ENCODE measurements at regions not wholly inside any gene's neighbourhood (a gene's known extent, or its start where the extent isn't known, plus 50 kb on each side); places are given as distances from the start of the nearest gene placed in this dataset.

GRCh38 chr12:24198936-24199671 lies 249.6 kb upstream of the SOX5 start:
- no peak for DNase-seq

DNA sequence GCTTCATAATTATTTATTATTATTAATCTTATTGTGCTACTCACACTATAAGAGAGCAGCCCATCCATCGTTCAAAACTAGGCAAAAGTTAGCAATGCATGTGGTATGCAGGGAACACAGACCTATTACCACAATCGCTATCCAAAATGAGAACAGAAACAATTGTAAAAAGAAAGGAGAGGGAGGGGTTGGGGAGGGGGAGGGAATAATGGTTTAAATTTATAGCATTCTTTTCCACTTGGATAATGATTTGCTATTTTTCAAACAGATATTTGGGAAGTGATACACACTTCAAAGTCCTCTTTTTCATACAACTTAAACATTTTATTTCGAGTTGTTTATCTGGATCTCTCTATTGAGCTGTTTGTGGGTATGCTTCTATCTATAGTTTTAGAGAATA lies 248.6 kb upstream of the SOX5 start:
- no peak for DNase-seq

GRCh38 chr12:24197532-24197931 lies 248.1 kb upstream of the SOX5 start:
- DNase-seq = no peak

DNA sequence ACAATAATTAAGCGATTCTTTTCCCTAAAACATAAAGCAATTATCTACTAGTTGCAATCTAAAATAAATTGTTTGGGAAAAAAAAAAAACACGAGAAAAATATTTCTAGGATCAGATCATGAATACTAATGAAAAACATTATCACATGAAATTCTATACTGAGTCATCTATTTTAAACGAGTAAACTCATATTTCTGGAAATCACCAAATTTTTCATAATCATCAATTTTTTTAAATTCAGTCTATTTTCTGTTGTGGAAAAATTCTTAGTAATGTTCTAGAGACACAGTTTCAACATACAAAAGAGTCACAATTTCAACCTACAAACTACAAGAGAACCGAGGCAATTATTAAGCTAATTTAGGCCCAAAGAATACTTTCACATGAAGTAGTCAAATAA lies 245.6 kb upstream of the SOX5 start:
- DNase-seq = no peak

DNA sequence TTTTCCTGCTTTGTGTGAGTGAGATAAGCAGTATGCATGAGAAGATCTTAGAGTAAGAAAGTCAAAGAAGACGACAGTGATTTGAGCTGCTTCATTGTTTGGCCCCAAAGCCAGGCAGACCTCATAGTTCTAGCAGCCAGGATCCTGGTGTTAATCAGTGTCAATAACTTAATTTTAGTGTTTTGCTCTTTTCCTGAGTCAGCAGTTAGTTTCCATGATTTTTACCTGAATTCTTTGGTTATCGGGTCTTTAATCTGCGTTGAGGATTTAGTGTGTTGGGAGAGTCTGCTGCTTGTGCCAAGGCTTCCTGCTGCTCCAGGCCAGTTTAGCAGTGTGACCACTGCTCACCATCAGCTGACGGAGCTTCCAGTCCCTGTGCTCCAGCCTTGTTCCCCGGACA lies 241.6 kb upstream of the SOX5 start:
- DNase-seq = no peak

DNA sequence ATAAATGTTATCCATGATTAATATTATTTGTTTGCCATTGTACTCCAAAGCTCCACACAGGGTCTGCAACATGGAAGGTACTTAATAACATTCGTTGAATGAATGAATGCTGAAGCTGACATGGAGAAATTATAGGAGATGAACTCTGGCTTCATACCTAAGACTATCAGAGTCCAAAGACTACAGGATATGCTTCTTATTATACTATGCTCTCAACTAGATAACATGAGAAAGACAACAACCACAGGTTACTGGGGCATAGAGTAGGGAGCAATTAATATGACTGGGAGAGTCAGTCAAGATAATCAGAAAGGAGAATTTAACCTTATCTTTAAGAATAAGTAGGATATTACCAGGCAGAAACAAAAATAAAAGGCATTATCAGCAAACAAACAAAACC lies 236.3 kb upstream of the SOX5 start:
- no peak for DNase-seq

DNA sequence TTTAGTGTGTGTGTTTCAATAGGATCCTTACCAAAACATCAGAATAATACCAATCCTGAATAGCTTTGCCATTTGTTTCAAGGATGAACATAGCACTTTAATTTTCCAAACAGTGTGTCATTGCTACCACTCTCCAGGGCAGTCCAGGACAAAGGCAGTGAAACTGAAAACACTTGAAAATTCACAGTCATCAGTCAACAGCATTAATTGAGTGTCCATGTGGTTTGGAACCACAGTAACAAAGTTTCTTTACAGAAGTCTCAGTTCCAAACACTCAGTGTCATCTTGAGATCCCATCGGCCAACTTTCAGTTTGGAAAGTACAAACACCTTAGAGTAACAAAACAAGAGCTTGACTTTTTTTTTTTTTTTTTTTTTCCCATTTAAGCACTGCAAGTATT lies 228.4 kb upstream of the SOX5 start:
- DNase-seq = no peak

GRCh38 chr12:24175929-24176328 lies 226.5 kb upstream of the SOX5 start:
- DNase-seq = no peak

- no peak for DNase-seq
Observed at GRCh38 chr12:24175284-24175683, 225.8 kb upstream of the SOX5 start.

DNA sequence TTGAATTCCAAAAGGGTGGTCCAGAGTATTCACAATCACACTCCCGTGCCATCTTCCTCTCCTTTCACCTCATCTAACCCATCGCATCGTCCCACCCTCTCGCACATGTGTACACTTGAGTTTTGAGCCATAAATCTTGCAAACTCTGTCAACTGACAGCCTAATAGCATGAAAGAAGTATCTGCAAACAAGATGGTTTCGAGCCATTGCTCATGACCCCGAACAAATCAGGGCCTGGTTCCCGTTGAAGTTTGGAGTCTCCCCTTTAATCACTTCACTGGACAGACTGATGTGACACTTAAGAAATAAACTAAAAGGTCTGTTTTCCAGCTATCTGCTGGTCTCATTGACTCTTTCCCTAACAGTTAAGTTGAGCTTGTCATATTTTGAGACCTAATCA lies 223.6 kb upstream of the SOX5 start:
- DNase-seq = no peak

DNA sequence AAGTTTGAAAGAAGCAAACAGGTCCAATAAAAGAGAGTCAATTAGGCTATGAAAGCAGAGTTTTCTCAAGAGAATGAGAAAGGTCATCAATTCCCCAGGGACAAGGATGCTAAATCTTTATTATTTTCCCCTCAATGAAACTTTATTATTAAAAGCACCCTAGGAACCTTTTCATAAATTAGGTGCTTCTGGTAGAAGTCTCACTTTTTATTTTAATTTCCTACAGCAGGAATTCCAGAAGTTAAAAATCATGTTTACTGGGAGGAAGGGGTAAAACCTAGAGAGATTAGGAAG lies 223.2 kb upstream of the SOX5 start:
- no peak for DNase-seq

DNA sequence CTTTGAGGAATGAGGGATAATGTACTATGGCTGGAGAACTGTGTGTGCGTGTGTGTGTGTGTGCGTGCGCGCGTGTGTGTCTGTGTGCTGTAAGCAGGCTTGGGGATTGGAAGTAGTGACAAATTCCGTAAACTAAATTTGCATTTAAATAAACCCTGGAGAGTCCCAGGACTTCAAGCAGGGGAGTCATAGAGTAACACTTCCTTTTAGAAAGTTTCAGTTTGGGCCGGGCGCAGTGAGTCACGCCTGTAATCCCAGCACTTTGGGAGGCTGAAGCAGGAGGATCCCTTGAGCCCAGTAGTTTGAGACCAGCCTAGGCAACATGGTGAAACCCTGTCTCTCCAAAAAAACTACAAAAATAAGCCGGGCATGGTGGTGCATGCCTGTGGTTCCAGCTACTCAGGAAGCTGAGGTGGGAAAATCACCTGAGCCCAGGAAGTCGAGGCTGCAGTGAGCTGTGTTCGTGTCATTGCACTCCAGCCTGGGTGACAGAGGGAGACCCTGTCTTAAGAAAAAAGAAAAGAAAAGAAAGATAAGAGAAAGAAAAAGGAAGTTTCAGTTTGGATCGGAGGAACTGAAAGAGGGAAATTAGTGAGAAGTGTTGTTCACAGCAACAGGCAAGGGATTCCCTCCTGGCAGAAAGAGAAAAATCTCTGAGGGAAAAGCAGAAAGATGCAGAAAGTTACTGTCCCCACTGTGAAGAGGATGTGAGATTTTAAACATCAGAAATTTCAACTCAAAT lies 222.7 kb upstream of the SOX5 start:
- DNase-seq = no peak

DNA sequence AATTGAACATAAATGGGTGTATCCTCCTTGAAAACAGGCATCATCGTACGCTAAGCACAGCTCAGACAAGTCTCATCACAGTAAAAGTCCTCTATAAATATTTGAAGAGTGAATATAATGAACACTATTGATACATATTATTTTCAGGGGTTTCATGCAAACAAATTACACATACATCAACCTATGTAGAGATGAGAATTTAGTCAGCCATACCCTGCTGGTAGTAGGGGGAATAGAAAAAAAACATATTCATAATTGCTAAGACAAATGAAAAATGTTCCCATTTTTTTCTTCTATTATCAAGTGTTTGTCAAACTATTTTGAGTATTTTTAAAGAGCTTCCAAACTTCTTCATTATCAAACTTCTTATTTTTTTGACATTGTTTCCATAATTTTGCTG lies 205.6 kb upstream of the SOX5 start:
- DNase-seq = no peak

DNA sequence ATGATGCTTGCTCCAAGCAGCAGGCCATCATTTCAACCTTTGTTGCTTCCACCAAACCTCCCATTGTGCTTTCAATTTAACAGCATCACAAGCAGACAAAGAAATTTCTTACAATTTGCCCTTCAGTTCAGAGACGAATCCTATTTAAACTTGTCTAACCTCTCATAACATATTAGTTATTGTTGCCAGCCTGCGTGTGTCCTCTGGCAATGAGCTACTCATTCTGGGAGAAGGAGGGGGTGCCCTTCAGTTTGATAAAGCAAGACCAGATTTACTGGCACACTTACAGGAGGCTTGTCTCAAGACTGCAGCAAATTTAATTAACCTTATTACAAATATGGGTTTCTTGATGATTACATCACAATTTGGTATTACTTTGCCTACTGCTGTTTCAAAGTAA lies 203.6 kb upstream of the SOX5 start:
- DNase-seq = no peak

DNA sequence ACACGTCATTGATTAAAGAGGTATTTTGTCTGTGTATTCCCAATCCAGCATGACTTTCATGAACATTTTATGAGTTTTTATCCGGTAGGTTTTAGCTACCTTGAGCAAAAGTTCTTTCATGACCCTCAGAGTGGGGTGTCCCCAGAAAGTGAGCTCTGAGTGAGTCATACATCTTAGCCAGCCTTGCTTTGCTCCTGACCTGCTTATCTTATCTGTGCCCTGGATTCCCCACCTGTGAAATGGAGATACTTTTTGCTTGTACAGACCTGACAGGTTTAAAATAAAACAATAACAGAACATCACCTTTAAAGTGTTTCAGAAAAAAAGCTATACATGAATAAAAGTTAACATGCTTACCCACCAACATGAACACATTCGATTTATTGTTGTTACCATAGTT lies 202.8 kb upstream of the SOX5 start:
- no peak for DNase-seq

GRCh38 chr12:24143928-24144327 lies 194.5 kb upstream of the SOX5 start:
- DNase-seq = no peak

DNA sequence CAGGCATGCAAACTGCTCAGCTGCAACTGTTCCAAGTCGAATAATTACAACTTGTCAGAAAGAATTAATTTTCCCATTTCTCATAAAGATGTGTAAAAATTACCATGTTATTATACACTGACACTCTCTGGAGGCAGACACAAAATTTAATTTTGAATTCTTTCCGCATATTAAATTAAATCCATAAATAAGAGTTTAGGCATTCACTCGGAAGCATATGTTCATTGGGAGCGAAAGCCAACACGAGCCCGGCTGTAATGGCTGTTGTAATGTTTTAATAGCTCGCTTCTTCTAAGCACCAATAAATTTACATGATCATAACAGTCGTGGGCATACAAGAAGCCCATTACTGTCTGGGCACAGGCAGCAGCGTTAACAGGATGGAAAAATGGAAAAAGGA lies 189.6 kb upstream of the SOX5 start:
- no peak for DNase-seq

DNA sequence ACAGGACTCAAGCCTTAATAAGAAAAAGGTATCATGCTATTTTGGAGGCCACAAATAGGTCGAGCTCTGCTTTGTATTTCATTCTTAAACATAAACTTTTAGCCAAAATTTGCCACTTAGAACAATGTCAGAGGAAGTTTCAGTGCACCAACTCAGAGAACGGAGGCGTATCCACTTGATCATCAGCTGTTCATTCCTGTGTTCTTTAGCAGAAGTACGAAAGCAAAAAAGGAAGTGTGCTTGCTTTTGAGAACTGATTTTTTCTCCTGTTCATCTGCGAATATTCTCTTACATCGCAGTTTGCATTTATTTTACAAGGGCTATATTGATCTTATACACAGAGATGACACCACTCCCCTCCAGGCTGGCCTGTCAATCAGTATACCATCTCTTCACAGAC lies 188.6 kb upstream of the SOX5 start:
- DNase-seq = no peak

DNA sequence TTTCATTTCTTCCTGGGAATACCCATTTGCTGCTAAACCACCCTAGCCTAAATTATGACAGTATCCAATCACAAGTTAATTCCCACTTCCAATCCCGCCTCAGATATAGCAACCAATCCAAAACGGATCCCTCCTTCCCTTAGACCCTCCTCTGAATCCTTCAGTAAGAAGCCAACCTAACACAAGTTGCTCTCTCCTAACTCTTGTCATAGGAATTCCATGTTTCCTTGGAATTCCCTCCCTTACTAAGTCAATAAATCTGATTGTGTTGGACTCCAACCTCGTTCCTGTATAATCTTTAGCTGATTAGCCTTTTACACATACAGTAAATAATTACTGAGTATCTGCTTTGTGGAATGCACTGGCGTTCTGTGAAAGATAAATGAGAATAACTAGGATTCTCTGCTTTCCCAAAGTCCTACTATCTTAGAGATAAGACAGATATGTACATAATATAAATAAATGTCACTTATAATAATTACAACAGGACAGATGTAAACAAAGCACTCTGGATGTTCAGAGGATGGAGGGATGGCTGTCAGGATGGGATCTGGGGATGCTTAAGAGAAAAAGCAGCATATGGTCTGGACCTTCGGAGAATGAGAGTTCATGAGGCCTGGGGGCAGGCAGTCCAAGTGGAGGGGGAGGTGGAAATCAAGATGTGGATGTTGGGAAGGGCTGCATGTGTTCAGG lies 185.8 kb upstream of the SOX5 start:
- no peak for DNase-seq

DNA sequence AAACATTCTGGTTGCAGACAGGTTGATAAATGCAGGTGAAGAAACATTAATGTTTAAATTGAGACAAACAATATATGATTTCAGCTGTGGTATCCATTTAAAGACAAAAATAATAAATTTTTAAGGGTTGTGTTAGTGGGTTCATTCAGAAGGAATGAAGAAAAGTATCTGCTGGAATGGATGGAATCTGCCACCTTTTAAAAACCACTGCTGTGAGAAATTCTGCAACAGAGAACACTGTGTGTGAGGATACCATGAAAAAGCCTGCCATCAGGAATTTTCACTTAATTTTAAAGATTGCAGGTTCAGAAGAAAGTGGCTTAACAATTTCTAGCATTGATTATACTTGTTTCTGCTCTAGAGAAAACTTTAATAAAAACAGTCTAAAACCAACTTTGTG lies 184.6 kb upstream of the SOX5 start:
- DNase-seq = no peak

DNA sequence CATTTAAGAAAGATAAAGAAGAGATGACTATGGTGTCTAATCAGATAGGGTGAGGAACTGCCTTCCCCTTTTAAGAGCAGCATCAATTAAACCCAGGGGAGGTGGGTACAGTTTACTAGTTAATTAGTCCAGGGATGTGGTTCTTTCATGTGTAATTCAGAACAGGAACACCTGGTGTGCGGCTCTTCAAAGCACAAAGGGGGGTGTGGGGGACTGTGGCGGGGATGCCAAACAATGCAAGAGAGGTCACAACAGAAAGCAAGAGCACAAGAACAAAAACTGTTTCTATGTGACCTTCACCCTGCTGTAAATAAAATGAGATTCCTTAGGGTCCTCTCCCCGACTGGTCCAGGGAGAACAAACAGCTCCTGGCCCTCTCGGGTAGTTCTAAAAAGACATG lies 183.9 kb upstream of the SOX5 start:
- no peak for DNase-seq

GRCh38 chr12:24127919-24128721 lies 178.7 kb upstream of the SOX5 start:
- no peak for DNase-seq

GRCh38 chr12:24125280-24125679 lies 175.8 kb upstream of the SOX5 start:
- DNase-seq = no peak

GRCh38 chr12:24121911-24122310 lies 172.4 kb upstream of the SOX5 start:
- DNase-seq = no peak
